Upper lobe of right lung (tissue), 1 donor: ENCODE measurements at regions not wholly inside any gene's neighbourhood (a gene's known extent, or its start where the extent isn't known, plus 50 kb on each side); places are given as distances from the start of the nearest gene placed in this dataset.
"Not testable (repeated sequence)": the region's sequence is repeated elsewhere in the genome, so short reads cannot be mapped to it uniquely, and the experiment has no call there.

Source experiments
- ATAC-seq: fragments of 200-7000 bp; cut with Tn5 transposase; one replicate; pipeline ENCODE4 v1.9.1; 2020; ENCODE audit warnings: mild to moderate bottlenecking, moderate library complexity
- DNase-seq: peaks from one replicate; pipeline ENCODE4 v3.0.0-alpha.2; 2020
- H3K27ac ChIP-seq: fragments of 200-600 bp; one replicate; pipeline ENCODE4 v1.8.0; 2022
- H3K27me3 ChIP-seq: fragments of 200-600 bp; one replicate; pipeline ENCODE4 v1.8.0; 2022; ENCODE audit warnings: mild to moderate bottlenecking
- H3K36me3 ChIP-seq: fragments of 200-600 bp; one replicate; pipeline ENCODE4 v1.8.0; 2022
- H3K4me1 ChIP-seq: fragments of 200-600 bp; one replicate; pipeline ENCODE4 v1.8.0; 2022
- H3K4me3 ChIP-seq: fragments of 200-600 bp; one replicate; pipeline ENCODE4 v1.8.0; 2022; ENCODE audit warnings: mild to moderate bottlenecking
- H3K9me3 ChIP-seq: fragments of 200-600 bp; one replicate; pipeline ENCODE4 v1.8.0; 2022
- intact Hi-C: fragments of 100-400 bp; cut with DNase I; formaldehyde crosslinking; loops from one replicate; pipeline ENCODE4 v1.11.0; 2022
- TF ChIP-seq, protein P1 (sequence below): fragments of 200-600 bp; IDR thresholded peaks from one replicate; pipeline ENCODE4 v1.8.0; 2022; ENCODE audit warnings: antibody characterized with exemption
- donor health status: DM: no; HTN: yes; CAD: no; lungs with severe emphysema.

DNA sequence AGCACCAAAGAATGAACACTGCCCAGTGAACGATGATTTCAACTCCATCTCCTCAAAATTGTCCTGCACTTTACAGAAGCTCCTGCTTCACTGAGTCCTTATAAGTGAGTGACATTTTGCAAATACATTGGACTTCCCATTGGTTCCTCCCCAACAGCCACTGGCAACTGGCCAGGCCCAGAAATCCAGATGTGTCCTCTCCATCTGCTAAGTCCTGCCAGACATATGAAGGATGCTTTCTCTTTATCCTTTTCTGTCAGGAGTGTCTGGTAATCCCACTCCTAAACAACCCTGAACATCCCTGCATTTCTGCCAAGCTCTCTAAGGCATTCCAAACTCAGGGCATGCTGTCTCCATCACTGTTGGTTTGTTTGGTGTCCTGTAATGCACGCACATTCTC lies 271.8 kb downstream of the RRAGC start:
- Histone ChIP-seq H3K9me3 (no peaks in the 10 kb centered on the region), H3K27ac (no peak overlapping the region), H3K27me3 (no peaks in the 10 kb centered on the region), H3K36me3 (no peaks in the 10 kb centered on the region), H3K4me1 (no peaks in the 10 kb centered on the region), H3K4me3 (no peak overlapping the region)
- TF ChIP-seq, protein P1, sequence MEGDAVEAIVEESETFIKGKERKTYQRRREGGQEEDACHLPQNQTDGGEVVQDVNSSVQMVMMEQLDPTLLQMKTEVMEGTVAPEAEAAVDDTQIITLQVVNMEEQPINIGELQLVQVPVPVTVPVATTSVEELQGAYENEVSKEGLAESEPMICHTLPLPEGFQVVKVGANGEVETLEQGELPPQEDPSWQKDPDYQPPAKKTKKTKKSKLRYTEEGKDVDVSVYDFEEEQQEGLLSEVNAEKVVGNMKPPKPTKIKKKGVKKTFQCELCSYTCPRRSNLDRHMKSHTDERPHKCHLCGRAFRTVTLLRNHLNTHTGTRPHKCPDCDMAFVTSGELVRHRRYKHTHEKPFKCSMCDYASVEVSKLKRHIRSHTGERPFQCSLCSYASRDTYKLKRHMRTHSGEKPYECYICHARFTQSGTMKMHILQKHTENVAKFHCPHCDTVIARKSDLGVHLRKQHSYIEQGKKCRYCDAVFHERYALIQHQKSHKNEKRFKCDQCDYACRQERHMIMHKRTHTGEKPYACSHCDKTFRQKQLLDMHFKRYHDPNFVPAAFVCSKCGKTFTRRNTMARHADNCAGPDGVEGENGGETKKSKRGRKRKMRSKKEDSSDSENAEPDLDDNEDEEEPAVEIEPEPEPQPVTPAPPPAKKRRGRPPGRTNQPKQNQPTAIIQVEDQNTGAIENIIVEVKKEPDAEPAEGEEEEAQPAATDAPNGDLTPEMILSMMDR: no peak
- DNase-seq (no peak), ATAC-seq (no peak)
- intact Hi-C loops: no loop called here

DNA sequence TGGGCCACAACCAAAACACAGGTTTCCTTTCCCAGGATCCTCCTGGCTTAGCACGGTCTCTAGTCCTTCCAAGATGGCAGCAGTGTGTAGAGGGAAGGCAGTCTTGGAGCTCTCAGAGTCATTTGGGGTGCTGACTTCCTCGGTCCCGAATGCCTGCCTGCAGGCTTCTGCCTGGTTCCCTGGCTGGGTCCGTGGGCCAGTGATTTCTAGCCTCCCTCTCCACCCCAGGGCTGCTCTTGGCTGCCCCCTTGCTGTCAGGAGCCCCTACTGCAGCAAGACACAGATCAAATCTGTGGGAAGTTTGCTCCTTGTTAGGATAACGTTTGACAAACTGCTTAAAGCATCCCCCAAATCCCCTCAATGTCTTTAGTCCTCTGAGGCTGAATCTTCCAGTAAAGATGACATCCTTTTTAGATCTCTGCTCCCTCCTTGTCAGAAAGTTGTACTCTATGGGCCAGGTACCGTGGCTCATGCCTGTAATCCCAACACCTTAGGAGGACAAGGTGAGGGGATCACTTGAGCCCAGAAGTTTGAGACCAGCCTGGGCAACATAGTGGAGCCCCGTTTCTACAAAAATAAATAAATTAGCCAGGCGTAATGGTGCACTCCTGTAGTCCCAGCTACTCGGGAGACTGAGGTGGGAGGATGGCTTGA lies 272.5 kb downstream of the RRAGC start:
- Histone ChIP-seq H3K27ac (no peak overlapping the region), H3K36me3 (no peaks in the 10 kb centered on the region), H3K4me3 (no peak overlapping the region), H3K9me3 (no peaks in the 10 kb centered on the region), H3K4me1 (no peaks in the 10 kb centered on the region), H3K27me3 (no peaks in the 10 kb centered on the region)
- DNase-seq: peak; percentile 83
- peak; percentile 94 for ATAC-seq
- intact Hi-C loops: no loop called here
- TF ChIP-seq, protein P1: peak; percentile 88

DNA sequence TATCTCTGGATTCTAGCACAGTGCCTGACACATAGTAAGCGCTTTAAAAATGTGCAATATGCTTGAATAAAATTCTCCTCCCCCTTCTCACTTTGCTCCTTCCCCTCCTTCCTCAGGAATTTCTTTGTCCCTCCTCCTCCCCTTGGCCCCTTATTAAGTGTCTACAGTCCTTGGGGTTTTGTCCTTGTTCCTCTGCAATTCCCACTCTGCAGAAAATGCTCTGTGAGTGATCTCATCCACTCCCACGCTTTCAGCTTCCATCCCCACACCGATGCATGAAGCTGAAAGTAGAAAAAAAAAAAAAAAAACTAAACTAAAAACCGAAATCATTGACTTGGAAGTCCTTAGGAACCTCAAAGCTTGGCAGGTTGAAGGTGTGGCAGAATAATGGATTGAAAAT lies 273.6 kb downstream of the RRAGC start:
- Histone ChIP-seq H3K27me3 (no peaks in the 10 kb centered on the region), H3K9me3 (no peaks in the 10 kb centered on the region), H3K4me3 (no peak overlapping the region), H3K27ac (no peak overlapping the region), H3K36me3 (no peaks in the 10 kb centered on the region), H3K4me1 (no peaks in the 10 kb centered on the region)
- intact Hi-C loops: no loop called here
- ATAC-seq (no peak), DNase-seq (no peak)
- TF ChIP-seq, protein P1: no peak

DNA sequence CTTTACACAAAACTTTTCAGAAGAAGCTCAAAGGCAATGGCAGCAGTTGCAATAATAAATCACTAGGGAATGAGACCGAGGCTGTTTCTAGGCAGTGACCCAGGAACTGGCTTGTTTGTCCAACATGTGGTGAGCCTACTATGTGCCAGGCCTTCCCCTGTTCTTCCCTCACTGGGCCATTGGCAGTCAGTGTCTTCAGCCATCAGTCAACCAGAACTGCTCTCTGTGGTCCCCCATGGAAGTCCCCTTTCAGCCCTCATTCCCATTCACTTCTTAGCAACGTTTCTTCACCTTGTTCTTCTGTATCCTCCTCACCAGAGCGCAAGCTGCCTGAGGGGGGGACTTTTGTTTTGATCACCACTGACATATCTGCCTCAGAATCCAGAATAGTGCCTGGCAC lies 274.1 kb downstream of the RRAGC start:
- H3K36me3 ChIP-seq: no peaks in the 10 kb centered on the region
- no peak overlapping the region for H3K4me3 ChIP-seq
- intact Hi-C loops: no loop called here
- H3K27me3 ChIP-seq: no peaks in the 10 kb centered on the region
- TF ChIP-seq, protein P1: no peak
- no peak for DNase-seq
- no peak overlapping the region for H3K27ac ChIP-seq
- no peaks in the 10 kb centered on the region for H3K4me1 ChIP-seq
- ATAC-seq: no peak
- H3K9me3 ChIP-seq: no peaks in the 10 kb centered on the region

DNA sequence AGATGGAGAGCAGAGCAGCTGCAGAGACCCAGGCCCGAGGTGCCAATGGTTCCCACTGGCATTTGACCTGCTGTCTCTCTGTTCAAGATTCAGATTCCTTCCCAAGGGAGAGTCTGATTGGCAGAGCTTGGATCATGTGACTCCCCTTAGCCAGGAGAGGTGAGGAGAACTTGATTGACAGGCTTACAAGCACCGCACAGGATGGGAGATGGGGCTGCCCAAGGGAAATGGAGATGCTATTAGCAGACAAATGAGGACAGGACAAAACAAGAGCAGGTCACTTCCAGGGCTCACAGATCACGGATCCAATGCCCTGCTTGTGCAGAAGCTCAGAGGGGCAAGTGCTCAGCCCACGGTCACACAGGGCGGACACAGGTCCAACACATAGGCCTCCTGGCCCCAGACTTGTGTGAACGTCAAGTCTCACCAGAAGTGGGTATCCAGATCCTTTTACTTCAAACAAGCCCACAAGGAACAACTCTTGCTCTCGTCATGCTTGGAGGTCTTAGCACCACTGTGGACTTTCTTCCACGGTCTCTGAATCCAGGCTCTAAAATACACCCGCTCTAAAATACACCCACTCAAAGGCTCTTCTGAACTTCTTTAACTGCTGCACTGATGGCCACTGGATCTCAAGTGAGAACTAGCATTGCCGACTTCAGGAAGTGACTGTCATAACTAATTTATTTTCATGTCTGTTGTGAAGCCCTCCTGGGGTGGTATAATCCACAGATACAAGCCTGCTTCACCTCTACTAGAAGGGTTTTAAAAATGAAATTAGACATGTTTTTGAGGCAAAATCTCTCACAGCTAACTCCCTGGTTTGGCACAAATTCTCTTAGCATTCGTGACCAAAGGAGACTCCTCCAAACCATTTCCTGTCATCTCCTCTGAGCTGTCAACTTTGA lies 274.9 kb downstream of the RRAGC start:
- ATAC-seq: no peak
- TF ChIP-seq, protein P1: no peak
- no peaks in the 10 kb centered on the region for H3K27me3 ChIP-seq
- no peak overlapping the region for H3K4me3 ChIP-seq
- H3K27ac ChIP-seq: no peak overlapping the region
- no peaks in the 10 kb centered on the region for H3K4me1 ChIP-seq
- no peaks in the 10 kb centered on the region for H3K36me3 ChIP-seq
- no peaks in the 10 kb centered on the region for H3K9me3 ChIP-seq
- DNase-seq: no peak
- intact Hi-C loops: no loop called here

DNA sequence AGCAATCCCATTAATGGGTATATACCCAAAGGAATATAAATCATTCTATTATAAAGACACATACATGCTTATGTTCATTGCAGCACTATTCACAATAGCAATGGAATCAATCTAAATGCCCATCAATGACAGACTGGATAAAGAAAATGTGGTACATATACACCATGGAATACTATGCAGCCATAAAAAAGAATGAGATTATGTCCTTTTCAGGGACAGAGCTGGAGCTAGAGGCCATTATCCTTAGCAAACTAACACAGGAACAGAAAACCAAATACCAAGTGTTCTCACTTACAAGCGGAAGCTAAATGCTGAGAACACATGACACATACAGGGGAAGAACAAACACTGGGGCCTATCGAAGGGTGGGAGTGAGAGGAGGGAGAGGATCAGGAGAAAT lies 276.3 kb downstream of the RRAGC start:
- H3K27me3 ChIP-seq: peaks cover 12% of the 10 kb centered on the region
- DNase-seq, H3K36me3 ChIP-seq, H3K4me3 ChIP-seq, H3K27ac ChIP-seq, H3K9me3 ChIP-seq, intact Hi-C loops, ATAC-seq, H3K4me1 ChIP-seq: not testable (repeated sequence)
